Esophagus squamous epithelium (tissue), 5 donors: ENCODE measurements at regions not wholly inside any gene's neighbourhood (a gene's known extent, or its start where the extent isn't known, plus 50 kb on each side); places are given as distances from the start of the nearest gene placed in this dataset.
A peak's percentile ranks its signal among the peaks of the same experiment; 100 is the strongest.

Experiments
- DNase-seq: peaks from one replicate; lab custom pipeline; 2025; lab: John Stamatoyannopoulos, UW
- H3K27ac ChIP-seq, 4 donors: fragments of 200-600 bp; sonication (generic); one replicate each; pipeline ENCODE4 v1.5.1; 2016 to 2019; ENCODE audit warnings: mild to moderate bottlenecking in 1 of 4
- H3K27me3 ChIP-seq, 4 donors: fragments of 200-600 bp; sonication (generic); 1 replicate in 3 of 4; 2 replicates in 1 of 4; pipeline versions ENCODE4 v1.5.1 to v1.6.0; 2017 to 2021; ENCODE audit warnings: antibody characterized with exemption in 1 of 4
- H3K36me3 ChIP-seq, 3 donors: fragments of 200-600 bp; sonication (generic); one replicate each; pipeline ENCODE4 v1.5.1; 2016 to 2019
- H3K4me1 ChIP-seq, 3 donors: fragments of 200-600 bp; sonication (generic); one replicate each; pipeline ENCODE4 v1.5.1; 2017 to 2019
- H3K4me3 ChIP-seq, 4 donors: fragments of 200-600 bp; sonication (generic); 1 replicate in 3 of 4; 2 replicates in 1 of 4; pipeline ENCODE4 v1.5.1; 2016 to 2019; ENCODE audit warnings: mild to moderate bottlenecking in 2 of 4, moderate library complexity in 1 of 4
- H3K9me3 ChIP-seq, 3 donors: fragments of 200-600 bp; sonication (generic); one replicate each; pipeline ENCODE4 v1.5.1; 2016 to 2019
- POLR2A ChIP-seq, 4 donors: fragments of 450-650 bp; IDR thresholded peaks; one replicate each; pipeline ENCODE4 v1.6.1; 2017; ENCODE audit warnings: antibody characterized with exemption in 4 of 4, mild to moderate bottlenecking in 4 of 4, moderate library complexity in 3 of 4
- WGBS, 2 donors: methylation state at CpG; one replicate each; pipeline ENCODE4 v1.1.5; 2018; 5-methylcytosine and 5-hydroxymethylcytosine counted together
- intact Hi-C: fragments of 100-400 bp; cut with DNase I; formaldehyde crosslinking; loops from one replicate; pipeline ENCODE4 v1.15.0; 2022
- TF ChIP-seq, protein P1 (sequence below), 6 experiments: fragments of 450-650 bp in 4 of 6; fragments of 200-600 bp in 2 of 6; sonication (generic) in 2 of 6; IDR thresholded peaks; one replicate each; pipeline ENCODE4 v1.5.1; 2016 to 2019; ENCODE audit warnings: antibody characterized with exemption in 6 of 6, mild to moderate bottlenecking in 4 of 6, moderate library complexity in 4 of 6
- donor health status: DM: yes; HTN: yes; CAD: no.

DNA sequence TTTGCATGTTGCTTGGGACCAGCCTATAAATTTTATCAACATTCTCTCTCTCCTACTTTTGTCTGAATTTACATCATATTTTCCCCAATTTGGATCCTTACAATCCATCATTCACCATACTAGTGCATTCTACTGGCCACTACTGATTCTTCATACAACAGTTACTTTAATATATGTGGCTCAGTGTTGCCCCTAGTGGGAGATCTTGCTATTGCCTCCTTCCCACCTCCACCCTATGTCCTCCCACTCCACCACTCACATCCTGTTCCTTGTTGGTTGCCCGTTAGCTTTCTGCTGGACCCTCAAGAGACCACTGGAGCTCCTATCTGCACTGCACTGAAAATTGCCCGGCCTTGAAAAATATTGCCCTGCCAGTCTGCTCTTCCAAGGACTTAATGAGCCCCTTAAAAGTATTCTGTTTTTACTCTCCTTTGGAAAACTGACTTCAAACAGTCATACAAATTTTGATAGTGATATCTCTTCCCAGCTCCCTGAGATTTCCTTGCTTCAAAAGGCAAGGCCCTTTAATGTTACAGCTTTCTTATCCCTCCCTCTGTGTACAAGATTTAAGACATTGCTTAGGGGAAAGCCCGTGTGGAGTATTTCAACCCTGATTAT lies 243.2 kb upstream of the TMEM229A start:
- no peaks in the 10 kb centered on the region for H3K27me3 ChIP-seq
- intact Hi-C loops, result no loop called here
- WGBS, 2 donors, result 76% methylated on average over 3 of the region's 3 CpGs
- H3K4me3 ChIP-seq, result no peak overlapping the region
- no peak for DNase-seq
- H3K4me1 ChIP-seq, result no peaks in the 10 kb centered on the region
- no peaks in the 10 kb centered on the region for H3K36me3 ChIP-seq
- TF ChIP-seq, protein P1, sequence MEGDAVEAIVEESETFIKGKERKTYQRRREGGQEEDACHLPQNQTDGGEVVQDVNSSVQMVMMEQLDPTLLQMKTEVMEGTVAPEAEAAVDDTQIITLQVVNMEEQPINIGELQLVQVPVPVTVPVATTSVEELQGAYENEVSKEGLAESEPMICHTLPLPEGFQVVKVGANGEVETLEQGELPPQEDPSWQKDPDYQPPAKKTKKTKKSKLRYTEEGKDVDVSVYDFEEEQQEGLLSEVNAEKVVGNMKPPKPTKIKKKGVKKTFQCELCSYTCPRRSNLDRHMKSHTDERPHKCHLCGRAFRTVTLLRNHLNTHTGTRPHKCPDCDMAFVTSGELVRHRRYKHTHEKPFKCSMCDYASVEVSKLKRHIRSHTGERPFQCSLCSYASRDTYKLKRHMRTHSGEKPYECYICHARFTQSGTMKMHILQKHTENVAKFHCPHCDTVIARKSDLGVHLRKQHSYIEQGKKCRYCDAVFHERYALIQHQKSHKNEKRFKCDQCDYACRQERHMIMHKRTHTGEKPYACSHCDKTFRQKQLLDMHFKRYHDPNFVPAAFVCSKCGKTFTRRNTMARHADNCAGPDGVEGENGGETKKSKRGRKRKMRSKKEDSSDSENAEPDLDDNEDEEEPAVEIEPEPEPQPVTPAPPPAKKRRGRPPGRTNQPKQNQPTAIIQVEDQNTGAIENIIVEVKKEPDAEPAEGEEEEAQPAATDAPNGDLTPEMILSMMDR (IDR thresholded peaks at IDR 0.05), result peak in 1 of 6 experiments; percentile 37
- no peak for TF ChIP-seq POLR2A (IDR thresholded peaks at IDR 0.05)
- H3K9me3 ChIP-seq, result no peaks in the 10 kb centered on the region
- H3K27ac ChIP-seq, result no peak overlapping the region

DNA sequence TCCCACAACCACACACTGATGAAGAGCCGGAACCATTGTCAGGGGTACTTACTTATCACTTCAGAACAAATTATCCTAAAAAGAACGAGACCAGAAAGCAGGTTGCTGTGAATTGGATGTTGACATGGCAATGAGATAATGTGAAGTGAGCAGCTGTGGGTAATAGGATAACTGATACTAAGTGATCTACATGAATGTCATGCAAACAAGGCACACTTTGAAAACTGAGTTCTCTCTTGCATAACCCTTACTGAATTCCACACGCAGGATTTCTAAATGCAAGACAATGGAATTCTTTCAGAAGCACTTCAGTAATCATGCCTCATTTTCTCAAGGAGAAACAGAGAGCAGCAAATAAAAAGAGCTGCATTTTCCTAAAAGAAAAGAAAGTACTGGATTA lies 242.5 kb upstream of the TMEM229A start:
- Histone ChIP-seq H3K27ac (no peak overlapping the region), H3K27me3 (no peaks in the 10 kb centered on the region), H3K9me3 (no peaks in the 10 kb centered on the region), H3K4me3 (no peak overlapping the region), H3K4me1 (no peaks in the 10 kb centered on the region), H3K36me3 (no peaks in the 10 kb centered on the region)
- TF ChIP-seq, protein P1 (IDR thresholded peaks at IDR 0.05), result no peak
- TF ChIP-seq POLR2A (IDR thresholded peaks at IDR 0.05), result no peak
- WGBS, 2 donors, result 48 to 50% methylated on average over 3 of the region's 3 CpGs
- no peak for DNase-seq
- intact Hi-C loops, result no loop called here

DNA sequence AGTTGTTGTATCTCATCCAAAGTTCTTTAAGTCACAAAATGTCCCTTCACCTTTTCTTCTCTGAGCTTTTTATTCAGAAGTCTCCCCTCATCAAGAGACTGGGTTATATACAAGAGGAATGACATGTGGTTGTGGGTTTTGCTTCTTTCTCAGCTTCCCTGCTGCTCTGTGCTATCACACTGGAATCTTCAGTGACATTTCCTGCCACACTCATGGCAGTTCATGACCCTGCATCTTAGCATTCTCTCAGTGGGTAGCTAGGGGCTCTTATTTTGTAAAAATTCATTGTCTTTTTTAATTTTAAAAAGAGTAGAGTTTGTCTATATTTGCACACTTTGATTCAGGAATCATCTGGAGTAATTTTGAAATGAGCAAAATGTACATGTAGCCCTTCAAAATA lies 236.9 kb upstream of the TMEM229A start:
- H3K4me1 ChIP-seq, result no peaks in the 10 kb centered on the region
- H3K9me3 ChIP-seq, result no peaks in the 10 kb centered on the region
- intact Hi-C loops, result no loop called here
- no peak overlapping the region for H3K27ac ChIP-seq
- H3K27me3 ChIP-seq, result no peaks in the 10 kb centered on the region
- no peak for DNase-seq
- TF ChIP-seq, protein P1 (IDR thresholded peaks at IDR 0.05), result no peak
- no peak for TF ChIP-seq POLR2A (IDR thresholded peaks at IDR 0.05)
- H3K4me3 ChIP-seq, result no peak overlapping the region
- no peaks in the 10 kb centered on the region for H3K36me3 ChIP-seq

DNA sequence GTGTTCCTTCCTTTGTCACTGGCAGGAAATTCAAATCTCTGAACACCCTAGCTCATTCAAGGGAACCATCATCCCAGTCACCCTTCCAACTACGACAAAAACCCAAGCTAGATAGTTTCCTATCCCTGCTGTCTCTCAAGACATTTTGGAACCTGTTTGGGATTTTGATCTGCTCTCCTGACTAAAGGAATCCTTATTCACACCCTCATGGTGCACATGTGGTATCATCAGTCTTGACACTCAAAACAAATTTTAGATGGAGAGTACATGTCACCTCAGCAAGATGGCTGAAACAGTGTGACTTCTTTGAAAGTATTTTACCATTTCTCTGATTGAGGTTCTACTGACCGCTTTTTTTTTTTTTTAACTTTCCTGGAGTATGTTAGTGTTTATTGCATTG lies 234.3 kb upstream of the TMEM229A start:
- TF ChIP-seq, protein P1 (IDR thresholded peaks at IDR 0.05), result no peak
- TF ChIP-seq POLR2A (IDR thresholded peaks at IDR 0.05), result no peak
- Histone ChIP-seq H3K9me3 (no peaks in the 10 kb centered on the region), H3K27ac (no peak overlapping the region), H3K4me3 (no peak overlapping the region), H3K36me3 (no peaks in the 10 kb centered on the region), H3K4me1 (no peaks in the 10 kb centered on the region), H3K27me3 (no peaks in the 10 kb centered on the region)
- WGBS, 2 donors, result 66 to 82% methylated on average over 2 of the region's 2 CpGs
- intact Hi-C loops, result no loop called here
- DNase-seq, result no peak

DNA sequence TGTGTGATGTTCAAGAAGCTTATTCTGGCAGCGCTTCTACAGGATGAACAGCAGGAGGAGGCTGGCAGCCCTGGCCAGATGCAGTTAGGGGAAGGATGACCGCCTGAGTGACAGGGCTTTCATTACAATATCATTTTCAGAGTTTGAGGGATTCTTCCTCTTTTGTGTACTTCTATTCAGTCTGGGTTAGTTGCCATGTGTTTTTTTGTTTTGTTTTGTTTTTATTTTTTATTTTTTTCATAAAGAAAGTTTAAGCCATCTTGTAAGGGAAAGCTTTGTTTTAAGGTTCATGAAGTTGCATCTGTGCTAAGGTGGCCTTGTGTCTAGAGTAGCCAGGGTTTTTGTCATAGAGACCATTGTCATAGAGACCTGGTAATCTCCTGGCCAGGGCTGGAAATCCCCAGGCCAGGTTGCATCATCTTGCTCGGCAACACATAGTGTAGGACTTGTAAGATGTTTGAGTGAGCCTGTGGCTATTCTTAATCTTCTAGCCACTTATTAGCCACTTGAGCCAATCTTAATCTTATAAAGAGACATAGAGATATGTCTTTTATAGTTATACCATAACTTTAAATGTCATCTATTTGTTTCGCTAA lies 230.5 kb upstream of the TMEM229A start:
- 77% methylated on average over 4 of the region's 4 CpGs for WGBS, 2 donors
- no peaks in the 10 kb centered on the region for H3K36me3 ChIP-seq
- intact Hi-C loops, result no loop called here
- H3K27ac ChIP-seq, result no peak overlapping the region
- DNase-seq, result no peak
- no peak overlapping the region for H3K4me3 ChIP-seq
- H3K27me3 ChIP-seq, result no peaks in the 10 kb centered on the region
- no peak for TF ChIP-seq POLR2A (IDR thresholded peaks at IDR 0.05)
- TF ChIP-seq, protein P1 (IDR thresholded peaks at IDR 0.05), result no peak
- H3K4me1 ChIP-seq, result no peaks in the 10 kb centered on the region
- H3K9me3 ChIP-seq, result no peaks in the 10 kb centered on the region
